Calu3 (cell line): ENCODE measurements at regions not wholly inside any gene's neighbourhood (a gene's known extent, or its start where the extent isn't known, plus 50 kb on each side); places are given as distances from the start of the nearest gene placed in this dataset.

Experiments used
- BruUV-seq: library from RNA; stranded (reverse); fragments of 400-500 nt; replicated peaks from 2 replicates; lab custom pipeline; 2021; lab: Mats Ljungman, UMichigan
- CTCF ChIA-PET: fragments of 300-600 bp; sonication (Branson Sonifier 250); formaldehyde crosslinking; loops from one replicate; lab custom pipeline; 2022; ENCODE audit warnings: antibody characterized with exemption; lab: Charles Lee
- DNase-seq: peaks from one replicate; pipeline ENCODE4 v3.0.0; 2022
- H3K27ac Mint-ChIP-seq: one replicate; pipeline ENCODE4 v1.8.0; 2022; ENCODE audit warnings: mixed read lengths; ENCODE audit not compliant: unreplicated experiment
- H3K27me3 Mint-ChIP-seq: one replicate; pipeline ENCODE4 v1.8.0; 2022; ENCODE audit warnings: mixed read lengths; ENCODE audit not compliant: unreplicated experiment
- H3K36me3 Mint-ChIP-seq: one replicate; pipeline ENCODE4 v1.8.0; 2022; ENCODE audit warnings: mild to moderate bottlenecking, moderate library complexity, mixed read lengths; ENCODE audit not compliant: insufficient read depth, unreplicated experiment
- H3K4me1 Mint-ChIP-seq: one replicate; pipeline ENCODE4 v1.8.0; 2022; ENCODE audit warnings: mild to moderate bottlenecking, low read depth, mixed read lengths; ENCODE audit not compliant: unreplicated experiment
- H3K4me3 Mint-ChIP-seq: one replicate; pipeline ENCODE4 v1.8.0; 2022; ENCODE audit warnings: mild to moderate bottlenecking, low read depth, moderate library complexity, mixed read lengths; ENCODE audit not compliant: unreplicated experiment
- H3K9me3 Mint-ChIP-seq: one replicate; pipeline ENCODE4 v1.8.0; 2022; ENCODE audit warnings: low read depth, mixed read lengths; ENCODE audit not compliant: unreplicated experiment
- intact Hi-C: fragments of 100-400 bp; cut with micrococcal nuclease; formaldehyde crosslinking; loops from one replicate; pipeline ENCODE4 v1.10.0; 2022; ENCODE audit not compliant: unreplicated experiment
- TF ChIP-seq, protein P1 (sequence below): fragments of 200-600 bp; IDR thresholded peaks from one replicate; pipeline ENCODE4 v1.8.0; 2022; ENCODE audit warnings: antibody characterized with exemption; ENCODE audit not compliant: unreplicated experiment

DNA sequence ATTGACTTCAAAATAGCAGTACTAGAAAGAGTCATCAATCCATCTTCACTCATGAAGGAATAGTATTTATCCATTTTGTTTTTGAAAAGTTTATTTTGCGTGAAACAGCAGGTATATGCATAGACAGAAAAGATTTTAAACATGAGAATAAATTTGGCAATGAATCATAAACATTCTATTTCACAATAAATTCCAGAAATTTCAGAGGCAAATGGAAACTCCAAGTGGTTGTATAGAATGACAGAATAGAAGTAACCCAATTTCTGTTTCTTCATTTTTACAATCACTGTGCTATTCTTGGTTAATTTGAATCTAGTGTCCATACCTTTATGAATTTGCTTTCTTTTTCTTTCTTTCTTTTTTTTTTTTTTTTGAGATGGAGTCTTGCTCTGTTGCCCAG lies 173.0 kb upstream of the ECI2 start:
- Mint-ChIP-seq H3K36me3 (peaks cover 5% of the 10 kb centered on the region), H3K4me1 (no peaks in the 10 kb centered on the region)
- CTCF ChIA-PET, result no interaction called here

DNA sequence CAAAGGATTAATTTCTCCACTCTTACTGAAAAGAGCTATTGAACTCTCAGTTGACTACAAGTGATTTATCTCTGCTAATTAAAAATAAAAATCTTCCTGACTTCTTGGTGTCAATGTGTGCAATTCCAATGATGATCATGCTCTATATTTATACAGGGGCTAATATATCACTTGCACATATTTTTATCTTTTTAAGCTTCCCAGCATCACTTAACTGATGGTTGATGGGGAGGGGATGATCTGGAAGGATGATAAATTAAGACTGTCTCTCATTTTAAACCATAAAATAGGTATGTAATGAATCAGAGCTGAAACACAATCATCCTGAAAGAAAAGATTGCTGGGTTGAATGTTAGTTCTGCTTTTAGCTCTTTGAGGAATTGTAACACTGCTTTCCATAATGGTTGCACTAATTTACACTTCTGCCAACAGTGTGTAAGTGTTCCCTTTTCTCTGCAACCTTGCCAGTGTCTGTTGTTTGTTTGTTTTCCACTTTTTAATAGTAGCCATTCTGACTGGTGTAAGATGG lies 169.6 kb upstream of the ECI2 start:
- no peak overlapping the region for H3K4me3 Mint-ChIP-seq
- CTCF ChIA-PET, result no interaction called here
- H3K27ac Mint-ChIP-seq, result no peak overlapping the region

More for the DNA sequence above, 173.0 kb upstream of the ECI2 start:
- TF ChIP-seq, protein P1, sequence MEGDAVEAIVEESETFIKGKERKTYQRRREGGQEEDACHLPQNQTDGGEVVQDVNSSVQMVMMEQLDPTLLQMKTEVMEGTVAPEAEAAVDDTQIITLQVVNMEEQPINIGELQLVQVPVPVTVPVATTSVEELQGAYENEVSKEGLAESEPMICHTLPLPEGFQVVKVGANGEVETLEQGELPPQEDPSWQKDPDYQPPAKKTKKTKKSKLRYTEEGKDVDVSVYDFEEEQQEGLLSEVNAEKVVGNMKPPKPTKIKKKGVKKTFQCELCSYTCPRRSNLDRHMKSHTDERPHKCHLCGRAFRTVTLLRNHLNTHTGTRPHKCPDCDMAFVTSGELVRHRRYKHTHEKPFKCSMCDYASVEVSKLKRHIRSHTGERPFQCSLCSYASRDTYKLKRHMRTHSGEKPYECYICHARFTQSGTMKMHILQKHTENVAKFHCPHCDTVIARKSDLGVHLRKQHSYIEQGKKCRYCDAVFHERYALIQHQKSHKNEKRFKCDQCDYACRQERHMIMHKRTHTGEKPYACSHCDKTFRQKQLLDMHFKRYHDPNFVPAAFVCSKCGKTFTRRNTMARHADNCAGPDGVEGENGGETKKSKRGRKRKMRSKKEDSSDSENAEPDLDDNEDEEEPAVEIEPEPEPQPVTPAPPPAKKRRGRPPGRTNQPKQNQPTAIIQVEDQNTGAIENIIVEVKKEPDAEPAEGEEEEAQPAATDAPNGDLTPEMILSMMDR, result no peak
- no TSS peak for BruUV-seq
- no peaks in the 10 kb centered on the region for H3K9me3 Mint-ChIP-seq
- H3K27ac Mint-ChIP-seq, result no peak overlapping the region
- no peak for DNase-seq
- intact Hi-C loops, result no loop called here
- no peak overlapping the region for H3K4me3 Mint-ChIP-seq
- peaks cover 15% of the 10 kb centered on the region for H3K27me3 Mint-ChIP-seq

DNA sequence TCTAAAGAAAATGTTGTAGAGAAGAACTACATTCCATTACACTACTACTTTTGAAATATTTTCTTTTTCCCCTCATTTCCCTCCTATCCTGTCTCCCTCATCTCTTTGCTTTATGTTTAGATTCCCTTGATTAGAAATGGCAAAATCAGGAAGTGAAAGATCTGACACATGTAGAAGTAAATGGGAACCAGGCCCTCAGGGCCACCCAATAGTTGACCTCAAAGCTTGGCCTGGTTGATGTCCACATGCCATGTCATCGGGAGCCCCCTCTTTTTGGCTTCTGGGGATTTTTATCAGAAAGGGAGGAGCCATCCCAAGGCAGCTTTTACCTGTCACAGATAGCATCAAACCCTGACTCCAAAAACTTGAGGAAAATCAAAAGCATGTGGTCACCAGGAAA lies 168.3 kb upstream of the ECI2 start:
- H3K4me3 Mint-ChIP-seq, result no peak overlapping the region
- TF ChIP-seq, protein P1, result no peak
- H3K27ac Mint-ChIP-seq, result no peak overlapping the region
- no peaks in the 10 kb centered on the region for H3K4me1 Mint-ChIP-seq
- intact Hi-C loops, result no loop called here
- no peaks in the 10 kb centered on the region for H3K36me3 Mint-ChIP-seq
- no peaks in the 10 kb centered on the region for H3K9me3 Mint-ChIP-seq
- CTCF ChIA-PET, result no interaction called here
- BruUV-seq, result no TSS peak
- no peak for DNase-seq
- H3K27me3 Mint-ChIP-seq, result peaks cover 15% of the 10 kb centered on the region

More for the DNA sequence above, 169.6 kb upstream of the ECI2 start:
- no peaks in the 10 kb centered on the region for H3K9me3 Mint-ChIP-seq
- H3K27me3 Mint-ChIP-seq, result peaks cover 15% of the 10 kb centered on the region
- DNase-seq, result no peak
- no peaks in the 10 kb centered on the region for H3K4me1 Mint-ChIP-seq
- no peaks in the 10 kb centered on the region for H3K36me3 Mint-ChIP-seq
- intact Hi-C loops, result no loop called here
- no TSS peak for BruUV-seq
- TF ChIP-seq, protein P1, result no peak

DNA sequence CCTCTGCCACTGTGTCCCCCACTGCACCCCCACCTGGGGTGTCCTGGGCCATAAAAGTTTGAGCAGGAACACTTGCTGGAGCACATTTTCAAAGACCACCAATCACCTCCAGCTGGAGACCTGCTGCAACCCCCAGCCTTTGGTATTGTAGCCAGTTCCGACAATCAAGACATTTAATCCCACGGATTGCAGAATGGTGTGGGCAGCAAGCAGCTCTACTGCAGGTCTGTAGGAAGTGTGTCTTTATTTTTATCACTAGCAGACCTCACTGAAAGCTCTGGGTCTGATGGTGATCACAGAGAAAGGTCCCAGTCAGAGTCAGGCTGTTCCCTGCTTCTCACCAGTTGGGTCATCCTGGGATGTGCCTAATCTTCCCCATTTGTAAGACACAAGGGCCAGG lies 167.1 kb upstream of the ECI2 start:
- Mint-ChIP-seq H3K9me3 (no peaks in the 10 kb centered on the region), H3K27ac (no peak overlapping the region), H3K27me3 (peaks cover 15% of the 10 kb centered on the region), H3K36me3 (no peaks in the 10 kb centered on the region), H3K4me3 (no peak overlapping the region), H3K4me1 (no peaks in the 10 kb centered on the region)
- BruUV-seq, result no TSS peak
- intact Hi-C loops, result no loop called here
- CTCF ChIA-PET, result no interaction called here
- DNase-seq, result no peak
- TF ChIP-seq, protein P1, result no peak
